Pulmonary artery endothelial cell (primary cell): ENCODE measurements at regions not wholly inside any gene's neighbourhood (a gene's known extent, or its start where the extent isn't known, plus 50 kb on each side); places are given as distances from the start of the nearest gene placed in this dataset.

ENCODE experiments used
- DNase-seq: peaks from one replicate; pipeline ENCODE4 v3.0.0-alpha.2; 2011; ENCODE audit warnings: low read depth, low spot score

GRCh38 chr21:36628106-36628505, 70.8 kb upstream of the SIM2 start:
- DNase-seq: no peak

GRCh38 chr21:36628761-36629460, 70.0 kb upstream of the SIM2 start:
- no peak for DNase-seq

- DNase-seq: no peak
Measured at GRCh38 chr21:36630485-36631206, 68.3 kb upstream of the SIM2 start.

- DNase-seq: no peak
Measured at GRCh38 chr21:36636016-36636415, 62.9 kb upstream of the SIM2 start.

GRCh38 chr21:36636439-36636838, 62.5 kb upstream of the SIM2 start:
- no peak for DNase-seq

GRCh38 chr21:36639769-36640168, 59.1 kb upstream of the SIM2 start:
- no peak for DNase-seq

GRCh38 chr21:36640174-36640720, 58.7 kb upstream of the SIM2 start:
- no peak for DNase-seq

- no peak for DNase-seq
Measured at GRCh38 chr21:36640721-36641244, 58.1 kb upstream of the SIM2 start.

- no peak for DNase-seq
Measured at GRCh38 chr21:36641346-36641745, 57.6 kb upstream of the SIM2 start.

GRCh38 chr21:36641886-36642285, 57.0 kb upstream of the SIM2 start:
- DNase-seq: no peak

- no peak for DNase-seq
Measured at GRCh38 chr21:36642777-36643176, 56.1 kb upstream of the SIM2 start.

GRCh38 chr21:36643374-36644250, 55.3 kb upstream of the SIM2 start:
- no peak for DNase-seq

GRCh38 chr21:36646011-36646410, 52.9 kb upstream of the SIM2 start:
- no peak for DNase-seq

- no peak for DNase-seq
Measured at GRCh38 chr21:36646645-36647044, 52.3 kb upstream of the SIM2 start.

GRCh38 chr21:36647279-36648093, 51.4 kb upstream of the SIM2 start:
- DNase-seq: peak; percentile 17
